Suprapubic skin (tissue), 3 donors: ENCODE measurements at regions not wholly inside any gene's neighbourhood (a gene's known extent, or its start where the extent isn't known, plus 50 kb on each side); places are given as distances from the start of the nearest gene placed in this dataset.

Experiments used
- CTCF ChIP-seq, 2 donors: fragments of 200-600 bp in 1 of 2; fragments of 450-650 bp in 1 of 2; sonication (generic) in 1 of 2; IDR thresholded peaks; one replicate each; pipeline ENCODE4 v1.5.1; 2016 to 2019; ENCODE audit warnings: antibody characterized with exemption in 2 of 2, mild to moderate bottlenecking in 1 of 2, moderate library complexity in 1 of 2
- EP300 ChIP-seq: sonication (generic); formaldehyde crosslinking; IDR thresholded peaks from one replicate; pipeline ENCODE4 v1.6.1; 2017; ENCODE audit warnings: antibody characterized with exemption

GRCh38 chr4:1552451-1552850 lies 131.7 kb downstream of the FAM53A start:
- no peak for TF ChIP-seq EP300
- no peak for TF ChIP-seq CTCF (IDR thresholded peaks at IDR 0.05)
